Common myeloid progenitor, CD34-positive (primary cell): ENCODE measurements at regions not wholly inside any gene's neighbourhood (a gene's known extent, or its start where the extent isn't known, plus 50 kb on each side); places are given as distances from the start of the nearest gene placed in this dataset.

Source experiments
- CTCF ChIA-PET: fragments of 350-600 bp; sonication (Branson Sonifier 250); formaldehyde crosslinking; loops from one replicate; lab custom pipeline; 2021; ENCODE audit warnings: antibody characterized with exemption; lab: Charles Lee
- POLR2A ChIA-PET: fragments of 350-600 bp; sonication (Branson Sonifier 250); formaldehyde crosslinking; loops from one replicate; lab custom pipeline; 2021; ENCODE audit warnings: antibody characterized with exemption; lab: Charles Lee
- DNase-seq, 3 donors: peaks; one replicate each; pipeline versions ENCODE4 v3.0.0 to v3.0.0-alpha.2; 2013
- H3K27ac ChIP-seq, 2 experiments: 1 replicate in 1 of 2; 2 replicates in 1 of 2; pipeline ENCODE4 v1.7.0; 2013; ENCODE audit warnings: inconsistent platforms in 2 of 2, low read length in 2 of 2, mild to moderate bottlenecking in 2 of 2, low read depth in 1 of 2, moderate library complexity in 1 of 2; ENCODE audit not compliant: severe bottlenecking in 2 of 2, insufficient read depth in 1 of 2, poor library complexity in 1 of 2
- H3K27me3 ChIP-seq, 5 experiments: replicated peaks in 2 of 5; 1 replicate in 3 of 5; 2 replicates in 2 of 5; pipeline versions ENCODE4 v1.6.1 to v1.7.0; 2013; ENCODE audit warnings: low read length in 4 of 5, mild to moderate bottlenecking in 2 of 5, moderate library complexity in 2 of 5, inconsistent platforms in 1 of 5; ENCODE audit not compliant: insufficient read depth in 5 of 5, control insufficient read depth in 4 of 5
- H3K36me3 ChIP-seq, 4 experiments: 1 replicate in 2 of 4; 2 replicates in 2 of 4; pipeline versions ENCODE4 v1.6.1 to v1.7.0; 2013; ENCODE audit warnings: low read length in 3 of 4, control low read depth in 1 of 4, mild to moderate bottlenecking in 1 of 4; ENCODE audit not compliant: control insufficient read depth in 4 of 4, insufficient read depth in 4 of 4
- H3K4me1 ChIP-seq, 4 experiments: 1 replicate in 3 of 4; 2 replicates in 1 of 4; pipeline versions ENCODE4 v1.6.1 to v1.7.1; 2013; ENCODE audit warnings: low read length in 3 of 4, mild to moderate bottlenecking in 3 of 4, control low read depth in 1 of 4, inconsistent platforms in 1 of 4, moderate library complexity in 1 of 4; ENCODE audit not compliant: control insufficient read depth in 4 of 4, insufficient read depth in 4 of 4; ENCODE audit errors: control extremely low read depth in 1 of 4
- H3K4me3 ChIP-seq, 7 experiments: 1 replicate in 4 of 7; 2 replicates in 3 of 7; pipeline versions ENCODE4 v1.5.1 to v1.7.0; 2013; ENCODE audit warnings: mild to moderate bottlenecking in 7 of 7, low read length in 6 of 7, moderate library complexity in 6 of 7, inconsistent platforms in 2 of 7, low read depth in 2 of 7, control low read depth in 1 of 7; ENCODE audit not compliant: insufficient read depth in 4 of 7, control insufficient read depth in 1 of 7; ENCODE audit errors: extremely low read depth in 1 of 7
- H3K9me3 ChIP-seq, 5 experiments: 1 replicate in 4 of 5; 2 replicates in 1 of 5; pipeline versions ENCODE4 v1.6.1 to v1.7.1; 2013; ENCODE audit warnings: low read length in 4 of 5, mild to moderate bottlenecking in 2 of 5, inconsistent platforms in 1 of 5, low read depth in 1 of 5, moderate library complexity in 1 of 5; ENCODE audit not compliant: control insufficient read depth in 4 of 5, insufficient read depth in 2 of 5; ENCODE audit errors: control extremely low read depth in 1 of 5
- WGBS: methylation state at CpG from one replicate; pipeline ENCODE4 v1.1.5; 2013; ENCODE audit not compliant: insufficient coverage; 5-methylcytosine and 5-hydroxymethylcytosine counted together

GRCh38 chr2:9076210-9076609 lies 72.7 kb upstream of the MBOAT2 start:
- no peaks in the 10 kb centered on the region for H3K4me1 ChIP-seq
- POLR2A ChIA-PET = no interaction called here
- no peak overlapping the region for H3K4me3 ChIP-seq
- CTCF ChIA-PET = no interaction called here
- no peaks in the 10 kb centered on the region for H3K27me3 ChIP-seq
- peaks cover 0 to under 1% (median 0%) of the 10 kb centered on the region in 5 experiments for H3K9me3 ChIP-seq
- WGBS = 83% methylated on average over 1 of the region's 1 CpG
- no peak overlapping the region for H3K27ac ChIP-seq
- no peaks in the 10 kb centered on the region for H3K36me3 ChIP-seq
- DNase-seq = no peak

GRCh38 chr2:9074930-9075329 lies 71.4 kb upstream of the MBOAT2 start:
- 95% methylated on average over 4 of the region's 6 CpGs for WGBS

GRCh38 chr2:9071584-9072124 lies 68.2 kb upstream of the MBOAT2 start:
- Histone ChIP-seq H3K27ac (no peak overlapping the region), H3K4me1 (no peaks in the 10 kb centered on the region)

More at GRCh38 chr2:9074930-9075329, 71.4 kb upstream of the MBOAT2 start:
- H3K4me1 ChIP-seq = no peaks in the 10 kb centered on the region
- ChIA-PET CTCF (no interaction called here), POLR2A (no interaction called here)
- H3K36me3 ChIP-seq = no peaks in the 10 kb centered on the region
- no peak overlapping the region for H3K27ac ChIP-seq
- H3K9me3 ChIP-seq = no peaks in the 10 kb centered on the region
- DNase-seq = no peak
- no peaks in the 10 kb centered on the region for H3K27me3 ChIP-seq
- no peak overlapping the region for H3K4me3 ChIP-seq

GRCh38 chr2:9071032-9071431 lies 67.5 kb upstream of the MBOAT2 start:
- no peaks in the 10 kb centered on the region for H3K36me3 ChIP-seq
- CTCF ChIA-PET = no interaction called here
- peaks cover 0 to 21% (median 9%) of the 10 kb centered on the region in 5 experiments for H3K9me3 ChIP-seq
- no peak overlapping the region for H3K4me3 ChIP-seq
- H3K27me3 ChIP-seq = no peaks in the 10 kb centered on the region
- POLR2A ChIA-PET = no interaction called here
- 96% methylated on average over 5 of the region's 5 CpGs for WGBS
- no peak for DNase-seq
- H3K27ac ChIP-seq = no peak overlapping the region
- H3K4me1 ChIP-seq = no peaks in the 10 kb centered on the region

More at GRCh38 chr2:9071584-9072124, 68.2 kb upstream of the MBOAT2 start:
- no peak overlapping the region for H3K4me3 ChIP-seq
- no peaks in the 10 kb centered on the region for H3K36me3 ChIP-seq
- DNase-seq = no peak
- POLR2A ChIA-PET = no interaction called here
- peaks cover 0 to 15% (median 3%) of the 10 kb centered on the region in 5 experiments for H3K9me3 ChIP-seq
- CTCF ChIA-PET = no interaction called here
- no peaks in the 10 kb centered on the region for H3K27me3 ChIP-seq
- 93% methylated on average over 6 of the region's 6 CpGs for WGBS

- POLR2A ChIA-PET = no interaction called here
Observed at GRCh38 chr2:9069543-9069942, 66.1 kb upstream of the MBOAT2 start.

GRCh38 chr2:9065901-9066300 lies 62.4 kb upstream of the MBOAT2 start:
- ChIA-PET CTCF (no interaction called here), POLR2A (no interaction called here)
- DNase-seq = peak in 1 of 3 donors; percentile 4
- Histone ChIP-seq H3K27ac (no peak overlapping the region), H3K9me3 (peaks cover 0 to 34% (median 12%) of the 10 kb centered on the region in 5 experiments), H3K4me1 (no peaks in the 10 kb centered on the region), H3K36me3 (no peaks in the 10 kb centered on the region), H3K4me3 (no peak overlapping the region), H3K27me3 (no peaks in the 10 kb centered on the region)
- WGBS = no CpG with 5 or more reads among the region's 1 CpG

More at GRCh38 chr2:9069543-9069942, 66.1 kb upstream of the MBOAT2 start:
- 100% methylated on average over 1 of the region's 2 CpGs for WGBS
- no peaks in the 10 kb centered on the region for H3K4me1 ChIP-seq
- CTCF ChIA-PET = no interaction called here
- H3K9me3 ChIP-seq = peaks cover 0 to 30% (median 10%) of the 10 kb centered on the region in 5 experiments
- DNase-seq = no peak
- H3K4me3 ChIP-seq = no peak overlapping the region
- no peaks in the 10 kb centered on the region for H3K36me3 ChIP-seq
- H3K27me3 ChIP-seq = no peaks in the 10 kb centered on the region
- no peak overlapping the region for H3K27ac ChIP-seq

- WGBS = 94% methylated on average over 2 of the region's 2 CpGs
- POLR2A ChIA-PET = no interaction called here
- no peak overlapping the region for H3K27ac ChIP-seq
- DNase-seq = no peak
- no peak overlapping the region for H3K4me3 ChIP-seq
- H3K27me3 ChIP-seq = no peaks in the 10 kb centered on the region
- no peaks in the 10 kb centered on the region for H3K4me1 ChIP-seq
- no peaks in the 10 kb centered on the region for H3K36me3 ChIP-seq
- CTCF ChIA-PET = no interaction called here
- H3K9me3 ChIP-seq = peaks cover 0 to 21% (median 10%) of the 10 kb centered on the region in 5 experiments
Observed at GRCh38 chr2:9063023-9063606, 59.6 kb upstream of the MBOAT2 start.
